HepG2 (cell line): ENCODE measurements at regions not wholly inside any gene's neighbourhood (a gene's known extent, or its start where the extent isn't known, plus 50 kb on each side); places are given as distances from the start of the nearest gene placed in this dataset.

Source experiments
- ARNT2 ChIP-seq: sonication (generic); formaldehyde crosslinking; IDR thresholded peaks from 2 replicates; pipeline ENCODE4 v1.8.0; 2022; ENCODE audit warnings: mild to moderate bottlenecking, low read depth, missing genetic modification reagents, moderate library complexity
- FOXK1 ChIP-seq: sonication (generic); formaldehyde crosslinking; IDR thresholded peaks from 2 replicates; pipeline ENCODE4 v1.4.0; 2020; ENCODE audit warnings: low read depth, missing genetic modification reagents, borderline replicate concordance
- FOXO1 ChIP-seq: sonication (generic); formaldehyde crosslinking; IDR thresholded peaks from 2 replicates; pipeline ENCODE4 v1.4.0; 2020; ENCODE audit warnings: missing genetic modification reagents
- JUNB ChIP-seq: sonication (generic); formaldehyde crosslinking; IDR thresholded peaks from 2 replicates; pipeline ENCODE4 v1.8.0; 2022; ENCODE audit warnings: missing genetic modification reagents, mild to moderate bottlenecking, borderline replicate concordance
- KMT2B ChIP-seq: IDR thresholded peaks from 2 replicates; pipeline ENCODE4 v1.6.1; 2016; ENCODE audit warnings: missing genetic modification reagents, missing compliant biosample characterization
- ONECUT2 ChIP-seq: sonication (generic); formaldehyde crosslinking; IDR thresholded peaks from 2 replicates; pipeline ENCODE4 v1.4.0; 2020; ENCODE audit warnings: missing genetic modification reagents
- SNAPC2 ChIP-seq: sonication (generic); formaldehyde crosslinking; IDR thresholded peaks from 2 replicates; pipeline ENCODE4 v1.8.1; 2022; ENCODE audit warnings: mild to moderate bottlenecking, missing genetic modification reagents
- STAG1 ChIP-seq: sonication (generic); formaldehyde crosslinking; IDR thresholded peaks from 2 replicates; pipeline ENCODE4 v1.4.0; 2020; ENCODE audit warnings: missing genetic modification reagents
- THAP11 ChIP-seq: IDR thresholded peaks from 2 replicates; pipeline ENCODE4 v1.6.1; 2016; ENCODE audit warnings: missing biosample characterization, missing genetic modification reagents
- ZNF143 ChIP-seq: sonication (generic); formaldehyde crosslinking; IDR thresholded peaks from 2 replicates; pipeline ENCODE4 v1.4.0; 2020; ENCODE audit warnings: missing genetic modification reagents
- ZNF230 ChIP-seq: sonication (generic); formaldehyde crosslinking; IDR thresholded peaks from 2 replicates; pipeline ENCODE4 v1.4.0; 2020; ENCODE audit warnings: mild to moderate bottlenecking, missing genetic modification reagents
- ZNF543 ChIP-seq: sonication (generic); formaldehyde crosslinking; IDR thresholded peaks from 2 replicates; pipeline ENCODE4 v1.4.0; 2020; ENCODE audit warnings: mild to moderate bottlenecking, missing genetic modification reagents
- ZNF772 ChIP-seq: sonication (generic); formaldehyde crosslinking; IDR thresholded peaks from 2 replicates; pipeline ENCODE4 v1.5.0; 2020; ENCODE audit warnings: mild to moderate bottlenecking, missing genetic modification reagents
- ZNF839 ChIP-seq: sonication (generic); formaldehyde crosslinking; IDR thresholded peaks from 2 replicates; pipeline ENCODE4 v1.4.0; 2020; ENCODE audit warnings: missing genetic modification reagents, mild to moderate bottlenecking, borderline replicate concordance
- TF ChIP-seq, protein P1 (sequence below): sonication (generic); formaldehyde crosslinking; IDR thresholded peaks from 2 replicates; pipeline ENCODE4 v1.4.0; 2020; ENCODE audit warnings: missing genetic modification reagents
- TF ChIP-seq, protein P2 (sequence below): sonication (generic); formaldehyde crosslinking; IDR thresholded peaks from 2 replicates; pipeline ENCODE4 v1.4.0; 2020; ENCODE audit warnings: missing genetic modification reagents, borderline replicate concordance
- TF ChIP-seq, protein P3 (sequence below): sonication (generic); formaldehyde crosslinking; IDR thresholded peaks from 2 replicates; pipeline ENCODE4 v1.9.0; 2022; ENCODE audit warnings: missing genetic modification reagents, mild to moderate bottlenecking, borderline replicate concordance
- TF ChIP-seq, protein P4 (sequence below): sonication (generic); formaldehyde crosslinking; IDR thresholded peaks from 2 replicates; pipeline ENCODE4 v1.5.1; 2020; ENCODE audit warnings: missing genetic modification reagents, mild to moderate bottlenecking, borderline replicate concordance
- TF ChIP-seq, protein P5 (sequence below): sonication (generic); formaldehyde crosslinking; IDR thresholded peaks from 2 replicates; pipeline ENCODE4 v1.4.0; 2020; ENCODE audit warnings: missing genetic modification reagents

DNA sequence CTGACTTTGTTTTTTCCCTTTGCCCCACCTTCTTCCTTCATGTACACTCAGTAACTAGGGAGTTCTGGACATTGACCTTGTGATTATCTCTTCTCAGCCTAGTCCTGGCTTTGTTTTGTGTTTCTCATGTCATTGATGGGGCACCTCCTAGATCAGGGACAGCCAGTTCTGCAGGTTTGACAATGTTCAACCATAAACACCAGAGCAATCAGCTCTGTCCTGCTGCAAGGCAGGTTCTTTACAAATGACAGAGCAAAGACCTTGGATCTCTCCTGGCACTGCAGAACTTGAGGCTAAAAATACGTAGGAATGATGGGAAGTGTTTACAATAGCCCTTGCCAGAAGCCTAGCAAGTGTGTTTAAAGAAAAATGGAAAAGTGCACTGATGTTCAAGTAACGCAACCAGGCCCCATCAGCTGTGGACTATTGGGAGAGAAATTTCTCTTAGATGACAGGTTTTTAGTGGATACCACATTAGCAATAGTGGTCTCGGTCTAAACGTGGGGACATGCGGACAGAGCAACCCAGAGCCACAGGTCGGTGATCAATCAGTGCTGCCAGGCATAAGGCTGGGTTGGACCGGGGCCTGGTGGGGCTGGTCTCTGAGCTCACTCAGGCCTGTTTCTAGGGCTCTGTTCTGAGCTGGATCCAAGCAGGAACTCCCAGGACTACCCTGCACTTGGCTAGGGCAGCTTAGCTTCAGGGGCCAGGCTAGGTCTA lies 76.8 kb downstream of the SOWAHC start (continued):
- TF ChIP-seq FOXO1 (CRISPR knock-in tag) (peak; percentile 88), FOXK1 (CRISPR knock-in tag) (peak; percentile 87), ARNT2 (CRISPR knock-in tag) (peak; percentile 48; the same call in 1 of the 2 replicates), THAP11 (CRISPR knock-in tag) (0 out of 2 replicates have a peak, but pooled peaks have one; percentile 41), ZNF772 (CRISPR knock-in tag) (peak; percentile 65; the same call in 1 of the 2 replicates), SNAPC2 (CRISPR knock-in tag) (peak; percentile 45; the same call in 1 of the 2 replicates), ZNF543 (0 out of 2 replicates have a peak, but pooled peaks have one; percentile 57), ZNF230 (CRISPR knock-in tag) (peak; percentile 76; the same call in 1 of the 2 replicates), ZNF839 (CRISPR knock-in tag) (no peak), ZNF143 (CRISPR knock-in tag) (peak; percentile 79), JUNB (CRISPR knock-in tag) (no peak), STAG1 (CRISPR knock-in tag) (peak; percentile 26), ONECUT2 (CRISPR knock-in tag) (peak; percentile 57), KMT2B (0 out of 2 replicates have a peak, but pooled peaks have one; percentile 20)
- TF ChIP-seq, protein P1, sequence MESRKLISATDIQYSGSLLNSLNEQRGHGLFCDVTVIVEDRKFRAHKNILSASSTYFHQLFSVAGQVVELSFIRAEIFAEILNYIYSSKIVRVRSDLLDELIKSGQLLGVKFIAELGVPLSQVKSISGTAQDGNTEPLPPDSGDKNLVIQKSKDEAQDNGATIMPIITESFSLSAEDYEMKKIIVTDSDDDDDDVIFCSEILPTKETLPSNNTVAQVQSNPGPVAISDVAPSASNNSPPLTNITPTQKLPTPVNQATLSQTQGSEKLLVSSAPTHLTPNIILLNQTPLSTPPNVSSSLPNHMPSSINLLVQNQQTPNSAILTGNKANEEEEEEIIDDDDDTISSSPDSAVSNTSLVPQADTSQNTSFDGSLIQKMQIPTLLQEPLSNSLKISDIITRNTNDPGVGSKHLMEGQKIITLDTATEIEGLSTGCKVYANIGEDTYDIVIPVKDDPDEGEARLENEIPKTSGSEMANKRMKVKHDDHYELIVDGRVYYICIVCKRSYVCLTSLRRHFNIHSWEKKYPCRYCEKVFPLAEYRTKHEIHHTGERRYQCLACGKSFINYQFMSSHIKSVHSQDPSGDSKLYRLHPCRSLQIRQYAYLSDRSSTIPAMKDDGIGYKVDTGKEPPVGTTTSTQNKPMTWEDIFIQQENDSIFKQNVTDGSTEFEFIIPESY (CRISPR knock-in tag), result peak; percentile 34; the same call in 1 of the 2 replicates
- TF ChIP-seq, protein P2, sequence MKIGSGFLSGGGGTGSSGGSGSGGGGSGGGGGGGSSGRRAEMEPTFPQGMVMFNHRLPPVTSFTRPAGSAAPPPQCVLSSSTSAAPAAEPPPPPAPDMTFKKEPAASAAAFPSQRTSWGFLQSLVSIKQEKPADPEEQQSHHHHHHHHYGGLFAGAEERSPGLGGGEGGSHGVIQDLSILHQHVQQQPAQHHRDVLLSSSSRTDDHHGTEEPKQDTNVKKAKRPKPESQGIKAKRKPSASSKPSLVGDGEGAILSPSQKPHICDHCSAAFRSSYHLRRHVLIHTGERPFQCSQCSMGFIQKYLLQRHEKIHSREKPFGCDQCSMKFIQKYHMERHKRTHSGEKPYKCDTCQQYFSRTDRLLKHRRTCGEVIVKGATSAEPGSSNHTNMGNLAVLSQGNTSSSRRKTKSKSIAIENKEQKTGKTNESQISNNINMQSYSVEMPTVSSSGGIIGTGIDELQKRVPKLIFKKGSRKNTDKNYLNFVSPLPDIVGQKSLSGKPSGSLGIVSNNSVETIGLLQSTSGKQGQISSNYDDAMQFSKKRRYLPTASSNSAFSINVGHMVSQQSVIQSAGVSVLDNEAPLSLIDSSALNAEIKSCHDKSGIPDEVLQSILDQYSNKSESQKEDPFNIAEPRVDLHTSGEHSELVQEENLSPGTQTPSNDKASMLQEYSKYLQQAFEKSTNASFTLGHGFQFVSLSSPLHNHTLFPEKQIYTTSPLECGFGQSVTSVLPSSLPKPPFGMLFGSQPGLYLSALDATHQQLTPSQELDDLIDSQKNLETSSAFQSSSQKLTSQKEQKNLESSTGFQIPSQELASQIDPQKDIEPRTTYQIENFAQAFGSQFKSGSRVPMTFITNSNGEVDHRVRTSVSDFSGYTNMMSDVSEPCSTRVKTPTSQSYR (CRISPR knock-in tag), result peak; percentile 69; the same call in 1 of the 2 replicates
- TF ChIP-seq, protein P3, sequence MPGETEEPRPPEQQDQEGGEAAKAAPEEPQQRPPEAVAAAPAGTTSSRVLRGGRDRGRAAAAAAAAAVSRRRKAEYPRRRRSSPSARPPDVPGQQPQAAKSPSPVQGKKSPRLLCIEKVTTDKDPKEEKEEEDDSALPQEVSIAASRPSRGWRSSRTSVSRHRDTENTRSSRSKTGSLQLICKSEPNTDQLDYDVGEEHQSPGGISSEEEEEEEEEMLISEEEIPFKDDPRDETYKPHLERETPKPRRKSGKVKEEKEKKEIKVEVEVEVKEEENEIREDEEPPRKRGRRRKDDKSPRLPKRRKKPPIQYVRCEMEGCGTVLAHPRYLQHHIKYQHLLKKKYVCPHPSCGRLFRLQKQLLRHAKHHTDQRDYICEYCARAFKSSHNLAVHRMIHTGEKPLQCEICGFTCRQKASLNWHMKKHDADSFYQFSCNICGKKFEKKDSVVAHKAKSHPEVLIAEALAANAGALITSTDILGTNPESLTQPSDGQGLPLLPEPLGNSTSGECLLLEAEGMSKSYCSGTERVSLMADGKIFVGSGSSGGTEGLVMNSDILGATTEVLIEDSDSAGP (CRISPR knock-in tag), result peak; percentile 67; the same call in 1 of the 2 replicates
- TF ChIP-seq, protein P4, sequence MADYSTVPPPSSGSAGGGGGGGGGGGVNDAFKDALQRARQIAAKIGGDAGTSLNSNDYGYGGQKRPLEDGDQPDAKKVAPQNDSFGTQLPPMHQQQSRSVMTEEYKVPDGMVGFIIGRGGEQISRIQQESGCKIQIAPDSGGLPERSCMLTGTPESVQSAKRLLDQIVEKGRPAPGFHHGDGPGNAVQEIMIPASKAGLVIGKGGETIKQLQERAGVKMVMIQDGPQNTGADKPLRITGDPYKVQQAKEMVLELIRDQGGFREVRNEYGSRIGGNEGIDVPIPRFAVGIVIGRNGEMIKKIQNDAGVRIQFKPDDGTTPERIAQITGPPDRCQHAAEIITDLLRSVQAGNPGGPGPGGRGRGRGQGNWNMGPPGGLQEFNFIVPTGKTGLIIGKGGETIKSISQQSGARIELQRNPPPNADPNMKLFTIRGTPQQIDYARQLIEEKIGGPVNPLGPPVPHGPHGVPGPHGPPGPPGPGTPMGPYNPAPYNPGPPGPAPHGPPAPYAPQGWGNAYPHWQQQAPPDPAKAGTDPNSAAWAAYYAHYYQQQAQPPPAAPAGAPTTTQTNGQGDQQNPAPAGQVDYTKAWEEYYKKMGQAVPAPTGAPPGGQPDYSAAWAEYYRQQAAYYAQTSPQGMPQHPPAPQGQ (CRISPR knock-in tag), result no peak
- TF ChIP-seq, protein P5, sequence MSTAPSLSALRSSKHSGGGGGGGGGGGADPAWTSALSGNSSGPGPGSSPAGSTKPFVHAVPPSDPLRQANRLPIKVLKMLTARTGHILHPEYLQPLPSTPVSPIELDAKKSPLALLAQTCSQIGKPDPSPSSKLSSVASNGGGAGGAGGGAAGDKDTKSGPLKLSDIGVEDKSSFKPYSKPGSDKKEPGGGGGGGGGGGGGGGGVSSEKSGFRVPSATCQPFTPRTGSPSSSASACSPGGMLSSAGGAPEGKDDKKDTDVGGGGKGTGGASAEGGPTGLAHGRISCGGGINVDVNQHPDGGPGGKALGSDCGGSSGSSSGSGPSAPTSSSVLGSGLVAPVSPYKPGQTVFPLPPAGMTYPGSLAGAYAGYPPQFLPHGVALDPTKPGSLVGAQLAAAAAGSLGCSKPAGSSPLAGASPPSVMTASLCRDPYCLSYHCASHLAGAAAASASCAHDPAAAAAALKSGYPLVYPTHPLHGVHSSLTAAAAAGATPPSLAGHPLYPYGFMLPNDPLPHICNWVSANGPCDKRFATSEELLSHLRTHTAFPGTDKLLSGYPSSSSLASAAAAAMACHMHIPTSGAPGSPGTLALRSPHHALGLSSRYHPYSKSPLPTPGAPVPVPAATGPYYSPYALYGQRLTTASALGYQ (CRISPR knock-in tag), result peak; percentile 36; the same call in 1 of the 2 replicates
